Mesendoderm (in vitro differentiated cells): ENCODE measurements at regions not wholly inside any gene's neighbourhood (a gene's known extent, or its start where the extent isn't known, plus 50 kb on each side); places are given as distances from the start of the nearest gene placed in this dataset.
"Not testable (repeated sequence)": the region's sequence is repeated elsewhere in the genome, so short reads cannot be mapped to it uniquely, and the experiment has no call there.

Experiments
- DNase-seq: peaks from one replicate; pipeline ENCODE4 v3.0.0; 2013
- H2AK5ac ChIP-seq: 2 replicates; pipeline ENCODE4 v1.6.1; 2013; ENCODE audit warnings: low read length, inconsistent platforms
- H2BK120ac ChIP-seq: 2 replicates; pipeline ENCODE4 v1.6.1; 2013; ENCODE audit warnings: low read depth, mild to moderate bottlenecking, low read length, moderate library complexity, mixed read lengths
- H2BK15ac ChIP-seq: replicated peaks from 2 replicates; pipeline ENCODE4 v1.6.1; 2013; ENCODE audit warnings: low read depth, mild to moderate bottlenecking, moderate library complexity
- H2BK5ac ChIP-seq: 2 replicates; pipeline ENCODE4 v1.6.1; 2013; ENCODE audit warnings: low read length, inconsistent platforms
- H3K18ac ChIP-seq: 2 replicates; pipeline ENCODE4 v1.6.1; 2013; ENCODE audit warnings: mild to moderate bottlenecking, low read length, mixed read lengths
- H3K23ac ChIP-seq: one replicate; pipeline ENCODE4 v1.6.1; 2013; ENCODE audit warnings: low read length
- H3K27ac ChIP-seq: 2 replicates; pipeline ENCODE4 v1.5.1; 2013; ENCODE audit warnings: low read depth, mild to moderate bottlenecking, inconsistent platforms, low read length, moderate library complexity
- H3K27me3 ChIP-seq: 2 replicates; pipeline ENCODE4 v1.6.1; 2013; ENCODE audit warnings: low read length, control low read depth, mild to moderate bottlenecking, inconsistent platforms; ENCODE audit not compliant: insufficient read depth, poor library complexity
- H3K36me3 ChIP-seq: 2 replicates; pipeline ENCODE4 v1.6.1; 2013; ENCODE audit warnings: low read length, inconsistent platforms; ENCODE audit not compliant: control insufficient read depth, insufficient read depth
- H3K4ac ChIP-seq: one replicate; pipeline ENCODE4 v1.6.1; 2013; ENCODE audit warnings: low read depth, mild to moderate bottlenecking, low read length, moderate library complexity
- H3K4me1 ChIP-seq: 2 replicates; pipeline ENCODE4 v1.6.1; 2013; ENCODE audit warnings: low read depth, low read length, inconsistent platforms; ENCODE audit not compliant: control insufficient read depth
- H3K4me2 ChIP-seq: 2 replicates; pipeline ENCODE4 v1.6.1; 2013; ENCODE audit warnings: low read length
- H3K4me3 ChIP-seq: 2 replicates; pipeline ENCODE4 v1.5.1; 2013; ENCODE audit warnings: mild to moderate bottlenecking, low read length
- H3K56ac ChIP-seq: one replicate; pipeline ENCODE4 v1.6.1; 2013; ENCODE audit warnings: low read length
- H3K79me1 ChIP-seq: 2 replicates; pipeline ENCODE4 v1.6.1; 2013; ENCODE audit warnings: low read length, inconsistent platforms
- H3K79me2 ChIP-seq: 2 replicates; pipeline ENCODE4 v1.6.1; 2013; ENCODE audit warnings: mild to moderate bottlenecking, low read length; ENCODE audit not compliant: control insufficient read depth, insufficient read depth
- H3K9ac ChIP-seq: 2 replicates; pipeline ENCODE4 v1.6.1; 2013; ENCODE audit warnings: low read length, inconsistent platforms
- H4K5ac ChIP-seq: one replicate; pipeline ENCODE4 v1.6.1; 2013; ENCODE audit warnings: low read length
- H4K8ac ChIP-seq: one replicate; pipeline ENCODE4 v1.6.1; 2013; ENCODE audit warnings: low read depth, mild to moderate bottlenecking, control low read depth, low read length, moderate library complexity
- WGBS: extraction: QIAGEN DNeasy Blood & Tissue Kit; methylation state at CpG from one replicate; pipeline ENCODE4 v1.1.7; 2013; ENCODE audit warnings: low lambda C conversion rate, missing lambda C conversion rate; ENCODE audit not compliant: insufficient coverage; ENCODE audit errors: extremely low coverage; 5-methylcytosine and 5-hydroxymethylcytosine counted together

DNA sequence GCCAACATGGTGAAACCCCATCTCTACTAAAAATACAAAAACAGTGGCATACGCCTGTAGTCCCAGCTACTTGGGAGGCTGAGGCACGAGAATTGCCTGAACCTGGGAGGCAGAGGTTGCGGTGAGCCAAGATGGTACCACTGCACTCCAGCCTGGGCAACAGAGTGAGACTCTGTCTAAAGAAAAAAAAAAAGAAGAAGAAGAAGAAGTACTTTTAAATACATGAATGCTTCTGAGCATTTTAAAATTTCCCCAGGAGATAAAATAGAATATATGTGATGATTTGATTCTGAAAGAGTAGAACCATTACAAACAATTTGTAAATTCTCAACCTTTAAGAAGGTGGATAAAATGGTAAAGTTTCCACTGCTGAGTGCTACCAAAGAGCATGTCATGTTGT, 97.2 kb downstream of the PLEKHG1 start:
- H3K4ac ChIP-seq, H2AK5ac ChIP-seq, H3K27me3 ChIP-seq, H3K4me2 ChIP-seq, H3K9ac ChIP-seq, H3K23ac ChIP-seq, H2BK120ac ChIP-seq, H4K8ac ChIP-seq, H2BK15ac ChIP-seq, H3K4me3 ChIP-seq, DNase-seq, H3K79me2 ChIP-seq, H3K4me1 ChIP-seq, H2BK5ac ChIP-seq, H3K36me3 ChIP-seq, H3K79me1 ChIP-seq, H3K56ac ChIP-seq, H3K27ac ChIP-seq, H4K5ac ChIP-seq, H3K18ac ChIP-seq: not testable (repeated sequence)
- WGBS: no CpG with 5 or more reads among the region's 3 CpGs

DNA sequence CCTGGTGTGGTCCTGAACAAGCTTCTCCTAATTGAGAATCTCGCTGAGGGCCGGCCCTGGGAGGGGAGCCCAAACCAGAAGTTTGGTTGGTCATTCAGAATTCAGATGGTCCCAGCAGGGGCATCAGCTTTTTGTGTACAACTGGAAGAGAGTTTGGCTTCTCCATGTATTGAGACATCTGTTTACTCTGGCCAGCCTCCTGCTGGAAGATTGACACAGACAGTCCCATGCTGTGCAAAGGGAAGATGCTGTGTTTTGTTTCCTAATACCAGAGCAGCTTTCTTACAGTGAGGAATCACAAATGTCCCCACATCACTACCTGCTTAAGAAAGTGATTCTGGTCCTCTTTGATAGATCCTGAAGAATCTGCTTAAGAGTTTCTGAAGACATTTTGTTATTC, 97.8 kb downstream of the PLEKHG1 start:
- no peaks in the 10 kb centered on the region for H3K79me1 ChIP-seq
- H3K27me3 ChIP-seq: no peaks in the 10 kb centered on the region
- no peak overlapping the region for H4K8ac ChIP-seq
- H3K23ac ChIP-seq: no peak overlapping the region
- H3K36me3 ChIP-seq: no peaks in the 10 kb centered on the region
- H3K4me2 ChIP-seq: no peak overlapping the region
- H3K79me2 ChIP-seq: no peaks in the 10 kb centered on the region
- no peak for DNase-seq
- no CpG with 5 or more reads among the region's 2 CpGs for WGBS
- no peak overlapping the region for H4K5ac ChIP-seq
- no peak overlapping the region for H2AK5ac ChIP-seq
- no peak overlapping the region for H3K9ac ChIP-seq
- no peak overlapping the region for H2BK15ac ChIP-seq
- H3K27ac ChIP-seq: no peak overlapping the region
- H3K4me3 ChIP-seq: no peak overlapping the region
- no peak overlapping the region for H3K18ac ChIP-seq
- H3K4me1 ChIP-seq: no peaks in the 10 kb centered on the region
- H2BK5ac ChIP-seq: no peak overlapping the region
- H2BK120ac ChIP-seq: no peak overlapping the region
- no peak overlapping the region for H3K56ac ChIP-seq
- no peak overlapping the region for H3K4ac ChIP-seq

DNA sequence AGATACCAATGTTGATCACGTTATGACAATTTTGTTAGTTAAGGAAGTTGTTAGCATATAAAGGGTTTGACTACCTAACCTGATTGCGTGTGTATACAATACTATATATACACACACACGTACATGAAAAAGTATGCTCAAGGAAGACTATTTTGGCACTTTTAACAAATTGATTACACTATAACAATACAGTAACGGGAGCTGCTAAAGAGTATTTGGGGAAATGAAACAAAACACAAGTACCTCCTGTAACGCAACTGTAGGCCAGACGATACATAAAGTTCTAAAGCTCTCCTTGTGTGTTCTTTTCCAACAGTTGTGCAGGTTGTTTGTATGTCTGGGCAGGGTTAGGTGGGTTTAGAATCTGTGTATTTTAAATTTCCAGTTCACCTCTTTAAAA, 98.7 kb downstream of the PLEKHG1 start:
- Histone ChIP-seq H3K23ac (no peak overlapping the region), H3K9ac (no peak overlapping the region), H4K5ac (no peak overlapping the region), H3K4me1 (no peaks in the 10 kb centered on the region), H3K27me3 (no peaks in the 10 kb centered on the region), H3K4ac (no peak overlapping the region), H2AK5ac (no peak overlapping the region), H3K79me2 (no peaks in the 10 kb centered on the region), H3K36me3 (no peaks in the 10 kb centered on the region), H3K56ac (no peak overlapping the region), H3K18ac (no peak overlapping the region), H3K4me3 (no peak overlapping the region), H2BK15ac (no peak overlapping the region), H2BK5ac (no peak overlapping the region), H3K27ac (no peak overlapping the region), H2BK120ac (no peak overlapping the region), H3K4me2 (no peak overlapping the region), H3K79me1 (no peaks in the 10 kb centered on the region), H4K8ac (no peak overlapping the region)
- no CpG with 5 or more reads among the region's 6 CpGs for WGBS
- DNase-seq: no peak

DNA sequence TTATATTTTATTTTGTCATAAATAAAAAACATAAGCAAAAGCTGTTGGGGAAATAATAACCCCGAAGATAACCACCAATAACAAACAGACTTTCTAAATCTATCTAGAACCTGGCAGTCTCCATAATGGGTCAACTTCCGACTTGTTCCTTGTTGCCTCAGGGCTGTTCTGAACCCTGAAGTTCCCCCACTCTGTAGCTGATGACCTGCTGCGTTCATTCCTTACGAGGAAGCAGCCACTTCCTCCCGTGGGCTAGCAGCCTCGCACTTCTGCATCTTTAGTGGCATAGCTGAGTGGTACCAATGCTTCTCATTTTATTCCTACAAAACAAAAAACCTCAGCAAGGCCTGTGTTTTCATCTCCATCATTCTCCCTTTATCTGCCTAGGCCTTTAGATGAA, 103.0 kb downstream of the PLEKHG1 start:
- Histone ChIP-seq H3K4me1 (no peaks in the 10 kb centered on the region), H3K9ac (no peak overlapping the region), H3K79me1 (no peaks in the 10 kb centered on the region), H4K5ac (no peak overlapping the region), H2BK5ac (no peak overlapping the region), H3K4me3 (no peak overlapping the region), H3K56ac (no peak overlapping the region), H3K4ac (no peak overlapping the region), H3K27ac (no peak overlapping the region), H4K8ac (no peak overlapping the region), H2BK15ac (no peak overlapping the region), H3K36me3 (no peaks in the 10 kb centered on the region), H2AK5ac (no peak overlapping the region), H3K23ac (no peak overlapping the region), H3K18ac (no peak overlapping the region), H3K27me3 (no peaks in the 10 kb centered on the region), H3K79me2 (no peaks in the 10 kb centered on the region), H3K4me2 (no peak overlapping the region), H2BK120ac (no peak overlapping the region)
- no peak for DNase-seq
- WGBS: no CpG with 5 or more reads among the region's 6 CpGs

DNA sequence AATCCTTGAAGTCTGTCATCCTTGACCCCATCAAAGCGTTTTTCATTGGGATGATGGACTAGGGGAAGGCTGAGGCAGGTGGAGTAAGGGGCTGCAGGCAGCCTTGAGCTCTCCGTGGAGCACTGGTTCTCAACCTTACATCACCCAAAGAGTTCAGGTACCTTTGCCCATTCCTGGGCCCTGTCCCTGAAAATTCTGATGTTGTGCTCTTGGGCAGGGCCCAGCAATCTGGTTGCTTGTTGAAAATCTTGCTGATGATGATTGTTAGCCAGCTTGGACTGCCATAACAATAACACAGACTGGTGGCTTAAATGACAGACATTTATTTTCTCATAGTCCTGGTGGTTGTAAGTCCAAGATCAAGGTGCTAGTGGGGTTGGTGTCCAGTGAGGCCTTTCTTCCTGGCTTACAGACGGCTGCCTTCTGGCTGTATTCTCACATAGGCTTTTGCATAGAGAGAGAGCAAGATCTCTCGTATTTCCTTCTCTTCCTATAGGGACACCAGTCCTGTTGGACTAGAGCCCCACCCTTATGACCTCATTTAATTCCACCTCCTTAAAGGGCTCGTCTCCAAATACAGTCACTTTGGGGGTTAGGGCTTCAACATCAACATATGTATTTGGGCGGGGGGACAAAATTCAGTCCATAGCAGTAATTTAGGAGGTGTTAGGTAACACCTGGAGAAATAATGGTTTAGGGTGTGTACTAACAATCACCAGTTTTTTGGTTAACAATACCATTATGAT, 104.9 kb downstream of the PLEKHG1 start:
- no peak overlapping the region for H3K23ac ChIP-seq
- H3K79me1 ChIP-seq: no peaks in the 10 kb centered on the region
- no peak overlapping the region for H3K27ac ChIP-seq
- no peaks in the 10 kb centered on the region for H3K4me1 ChIP-seq
- no peak overlapping the region for H3K56ac ChIP-seq
- no peak overlapping the region for H4K8ac ChIP-seq
- H3K4me2 ChIP-seq: no peak overlapping the region
- H2BK15ac ChIP-seq: no peak overlapping the region
- H2BK5ac ChIP-seq: no peak overlapping the region
- no peak overlapping the region for H3K18ac ChIP-seq
- no peak overlapping the region for H2AK5ac ChIP-seq
- no peak overlapping the region for H2BK120ac ChIP-seq
- H3K4ac ChIP-seq: no peak overlapping the region
- no peaks in the 10 kb centered on the region for H3K36me3 ChIP-seq
- WGBS: no CpG with 5 or more reads among the region's 6 CpGs
- H3K79me2 ChIP-seq: no peaks in the 10 kb centered on the region
- H3K27me3 ChIP-seq: no peaks in the 10 kb centered on the region
- no peak overlapping the region for H4K5ac ChIP-seq
- H3K4me3 ChIP-seq: no peak overlapping the region
- no peak overlapping the region for H3K9ac ChIP-seq
- no peak for DNase-seq

DNA sequence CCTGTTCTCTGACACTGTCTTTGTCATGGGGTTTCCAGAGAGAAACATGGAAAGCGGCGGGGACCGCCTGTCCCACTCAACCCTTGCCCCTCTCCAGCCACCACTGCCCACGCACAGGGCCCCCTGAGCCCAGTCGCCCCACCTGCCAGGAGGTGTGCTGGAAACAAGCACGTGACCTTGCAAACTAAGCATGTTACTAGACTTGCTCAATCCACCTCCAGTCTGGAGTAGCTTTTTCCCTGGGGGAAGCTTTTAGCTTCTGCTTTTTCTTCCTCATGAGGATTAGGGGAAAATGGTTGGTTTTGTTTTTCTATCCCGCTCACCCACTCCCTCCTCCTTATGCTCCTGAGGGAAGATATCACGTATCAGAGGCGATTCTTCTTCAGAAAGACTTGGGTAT, 105.7 kb downstream of the PLEKHG1 start:
- Histone ChIP-seq H4K5ac (no peak overlapping the region), H2BK5ac (no peak overlapping the region), H2BK120ac (no peak overlapping the region), H4K8ac (no peak overlapping the region), H3K79me2 (no peaks in the 10 kb centered on the region), H3K4ac (no peak overlapping the region), H3K56ac (no peak overlapping the region), H2AK5ac (no peak overlapping the region), H3K27ac (no peak overlapping the region), H3K79me1 (no peaks in the 10 kb centered on the region), H3K4me2 (no peak overlapping the region), H2BK15ac (no peak overlapping the region), H3K36me3 (no peaks in the 10 kb centered on the region), H3K27me3 (no peaks in the 10 kb centered on the region), H3K18ac (no peak overlapping the region), H3K4me3 (no peak overlapping the region), H3K4me1 (no peaks in the 10 kb centered on the region), H3K23ac (no peak overlapping the region), H3K9ac (no peak overlapping the region)
- no peak for DNase-seq
- no CpG with 5 or more reads among the region's 9 CpGs for WGBS
